ENCODE measurements at regions not wholly inside any gene's neighbourhood (a gene's known extent, or its start where the extent isn't known, plus 50 kb on each side); places are given as distances from the start of the nearest gene placed in this dataset.
"Not testable (repeated sequence)": the region's sequence is repeated elsewhere in the genome, so short reads cannot be mapped to it uniquely, and the experiment has no call there.

DNA sequence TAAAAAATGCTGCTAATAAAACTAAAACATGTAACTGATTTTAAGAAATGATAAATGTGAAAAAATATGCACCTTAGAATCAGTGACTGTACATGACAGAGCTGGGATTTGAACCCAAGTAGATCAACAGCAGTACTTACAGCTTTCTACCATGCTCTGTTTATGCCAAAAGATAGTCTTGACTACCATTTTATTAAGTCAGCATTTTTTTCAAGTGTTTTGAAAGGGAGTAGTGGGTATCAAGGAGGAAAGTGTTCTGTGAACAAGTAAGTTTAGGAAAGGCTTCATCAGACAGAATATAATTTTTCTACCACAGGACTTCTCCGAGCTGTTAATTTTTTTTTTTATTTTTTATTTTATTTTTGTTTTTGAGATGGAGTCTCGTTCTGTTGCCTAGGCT, 180.4 kb upstream of the GLRA1 start:
- H3K27ac ChIP-seq (ENCODE audit: low read depth, low read length): no peak overlapping the region
- peaks cover 4% of the 10 kb centered on the region for H3K4me1 ChIP-seq (ENCODE audit: control insufficient read depth, insufficient read depth, low read length)
- Mint-ChIP-seq H3K27me3 (ENCODE audit: insufficient read depth) (peaks cover 4% of the 10 kb centered on the region), H3K9me3 (peaks cover 4% of the 10 kb centered on the region), H3K27ac (no peak overlapping the region), H3K4me3 (no peak overlapping the region), H3K36me3 (ENCODE audit: low read depth) (no peaks in the 10 kb centered on the region), H3K4me1 (peaks cover 5% of the 10 kb centered on the region)
- no peak for DNase-seq
- no peaks in the 10 kb centered on the region for H3K36me3 ChIP-seq (ENCODE audit: control insufficient read depth, insufficient read depth, low read length)
- H3K9ac ChIP-seq (ENCODE audit: extremely low read depth, low read length, poor library complexity, severe bottlenecking): no peak overlapping the region
- no peaks in the 10 kb centered on the region for H3K27me3 ChIP-seq (ENCODE audit: control insufficient read depth, insufficient read depth, low read length, poor library complexity, severe bottlenecking)
- no peaks in the 10 kb centered on the region for H3K9me3 ChIP-seq (ENCODE audit: control insufficient read depth, low read length)
- TF ChIP-seq, protein P1, sequence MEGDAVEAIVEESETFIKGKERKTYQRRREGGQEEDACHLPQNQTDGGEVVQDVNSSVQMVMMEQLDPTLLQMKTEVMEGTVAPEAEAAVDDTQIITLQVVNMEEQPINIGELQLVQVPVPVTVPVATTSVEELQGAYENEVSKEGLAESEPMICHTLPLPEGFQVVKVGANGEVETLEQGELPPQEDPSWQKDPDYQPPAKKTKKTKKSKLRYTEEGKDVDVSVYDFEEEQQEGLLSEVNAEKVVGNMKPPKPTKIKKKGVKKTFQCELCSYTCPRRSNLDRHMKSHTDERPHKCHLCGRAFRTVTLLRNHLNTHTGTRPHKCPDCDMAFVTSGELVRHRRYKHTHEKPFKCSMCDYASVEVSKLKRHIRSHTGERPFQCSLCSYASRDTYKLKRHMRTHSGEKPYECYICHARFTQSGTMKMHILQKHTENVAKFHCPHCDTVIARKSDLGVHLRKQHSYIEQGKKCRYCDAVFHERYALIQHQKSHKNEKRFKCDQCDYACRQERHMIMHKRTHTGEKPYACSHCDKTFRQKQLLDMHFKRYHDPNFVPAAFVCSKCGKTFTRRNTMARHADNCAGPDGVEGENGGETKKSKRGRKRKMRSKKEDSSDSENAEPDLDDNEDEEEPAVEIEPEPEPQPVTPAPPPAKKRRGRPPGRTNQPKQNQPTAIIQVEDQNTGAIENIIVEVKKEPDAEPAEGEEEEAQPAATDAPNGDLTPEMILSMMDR (conservative IDR thresholded peaks at IDR 0.05): no peak
- 88% methylated on average over 1 of the region's 2 CpGs; no CpG with 5 or more reads in 1 of the 2 experiments for WGBS, 2 experiments (ENCODE audit: insufficient coverage in 1 of 2, insufficient read length in 1 of 2)
- no peak overlapping the region for H3K4me3 ChIP-seq (ENCODE audit: low read length)

GRCh38 chr5:152104211-152104610, 179.6 kb upstream of the GLRA1 start:
- 69 to 88% methylated on average over 3 of the region's 3 CpGs for WGBS, 2 experiments (ENCODE audit: insufficient coverage in 1 of 2, insufficient read length in 1 of 2)
- Mint-ChIP-seq H3K9me3 (peaks cover 4% of the 10 kb centered on the region), H3K36me3 (ENCODE audit: low read depth) (no peaks in the 10 kb centered on the region), H3K27me3 (ENCODE audit: insufficient read depth) (peaks cover 4% of the 10 kb centered on the region), H3K4me1 (peaks cover 5% of the 10 kb centered on the region), H3K4me3 (no peak overlapping the region), H3K27ac (no peak overlapping the region)
- TF ChIP-seq, protein P1 (conservative IDR thresholded peaks at IDR 0.05): no peak
- no peak overlapping the region for H3K4me3 ChIP-seq (ENCODE audit: low read length)
- no peak overlapping the region for H3K9ac ChIP-seq (ENCODE audit: extremely low read depth, low read length, poor library complexity, severe bottlenecking)
- H3K9me3 ChIP-seq (ENCODE audit: control insufficient read depth, low read length): no peaks in the 10 kb centered on the region
- H3K4me1 ChIP-seq (ENCODE audit: control insufficient read depth, insufficient read depth, low read length): peaks cover 4% of the 10 kb centered on the region
- H3K27me3 ChIP-seq (ENCODE audit: control insufficient read depth, insufficient read depth, low read length, poor library complexity, severe bottlenecking): no peaks in the 10 kb centered on the region
- no peaks in the 10 kb centered on the region for H3K36me3 ChIP-seq (ENCODE audit: control insufficient read depth, insufficient read depth, low read length)
- DNase-seq: no peak
- H3K27ac ChIP-seq (ENCODE audit: low read depth, low read length): peak overlapping the region; percentile 76

GRCh38 chr5:152102908-152103307, 178.3 kb upstream of the GLRA1 start:
- not testable (repeated sequence) for H3K9me3 ChIP-seq (ENCODE audit: control insufficient read depth, low read length); DNase-seq; H3K4me3 Mint-ChIP-seq; H3K4me3 ChIP-seq (ENCODE audit: low read length); H3K36me3 Mint-ChIP-seq (ENCODE audit: low read depth); H3K9me3 Mint-ChIP-seq; H3K27me3 Mint-ChIP-seq (ENCODE audit: insufficient read depth); H3K9ac ChIP-seq (ENCODE audit: extremely low read depth, low read length, poor library complexity, severe bottlenecking); H3K27ac Mint-ChIP-seq; H3K27me3 ChIP-seq (ENCODE audit: control insufficient read depth, insufficient read depth, low read length, poor library complexity, severe bottlenecking); H3K27ac ChIP-seq (ENCODE audit: low read depth, low read length); H3K36me3 ChIP-seq (ENCODE audit: control insufficient read depth, insufficient read depth, low read length); H3K4me1 Mint-ChIP-seq; H3K4me1 ChIP-seq (ENCODE audit: control insufficient read depth, insufficient read depth, low read length)
- no CpG with 5 or more reads among the region's 1 CpG for WGBS, 2 experiments (ENCODE audit: insufficient coverage in 1 of 2, insufficient read length in 1 of 2)
- TF ChIP-seq, protein P1 (conservative IDR thresholded peaks at IDR 0.05): peak; percentile 15

Measured in endodermal cell (in vitro differentiated cells).